ENCODE measurements at regions not wholly inside any gene's neighbourhood (a gene's known extent, or its start where the extent isn't known, plus 50 kb on each side); places are given as distances from the start of the nearest gene placed in this dataset.

DNA sequence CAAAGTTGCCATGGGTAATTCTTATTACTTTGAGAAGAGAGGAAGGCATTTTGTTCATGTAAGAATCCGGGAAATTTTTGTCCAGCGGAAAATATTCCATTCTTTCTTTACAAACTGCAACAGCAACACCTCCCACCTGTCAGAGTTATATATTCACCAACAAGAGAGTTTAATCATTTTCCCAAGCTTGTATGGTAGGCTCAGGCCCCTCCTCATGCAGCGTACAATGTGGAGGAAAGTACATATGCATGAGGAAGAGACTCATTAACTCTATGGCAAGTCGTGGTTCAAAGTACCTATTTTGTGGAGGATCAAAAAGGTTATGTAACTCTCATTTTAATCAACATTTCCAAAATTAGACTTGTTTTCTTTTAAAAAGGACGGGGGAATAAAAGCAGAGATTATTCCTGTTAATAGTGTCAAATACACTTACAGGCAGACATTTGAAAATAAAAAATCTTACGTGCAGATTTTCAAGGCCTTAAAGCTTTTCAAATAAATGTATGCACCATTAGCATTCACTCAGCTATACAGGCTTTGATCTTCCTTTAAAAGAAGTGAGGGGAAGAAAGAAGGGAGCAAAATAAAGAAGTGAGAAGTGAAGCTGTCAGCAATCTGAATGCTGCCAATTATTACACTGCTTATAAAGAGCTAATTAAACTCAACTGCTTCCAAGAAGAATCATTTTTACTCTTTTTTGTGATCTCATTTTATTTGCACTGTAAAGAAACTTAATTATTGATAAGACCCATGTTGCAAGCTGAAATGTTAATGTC is 204.8 kb downstream of the FAT4 start:
- Histone ChIP-seq H3F3A (ENCODE audit: insufficient read depth) (no peaks in the 10 kb centered on the region), H3K27ac (no peak overlapping the region), H3K4me3 (no peak overlapping the region), H3K9ac (no peak overlapping the region), H3K36me3 (ENCODE audit: low read depth) (no peaks in the 10 kb centered on the region), H3K4me2 (ENCODE audit: unreplicated experiment) (no peak overlapping the region), H3K9me2 (ENCODE audit: insufficient read depth) (no peaks in the 10 kb centered on the region), H4K20me1 (ENCODE audit: insufficient read depth) (no peaks in the 10 kb centered on the region), H2AFZ (0 out of 2 replicates have a peak overlapping the region, but pooled peaks have one; percentile 3), H3K9me3 (ENCODE audit: low read depth) (no peaks in the 10 kb centered on the region), H3K4me1 (ENCODE audit: insufficient read depth) (no peaks in the 10 kb centered on the region), H3K27me3 (replicated peaks; ENCODE audit: insufficient read depth) (no peaks in the 10 kb centered on the region), H3K79me2 (ENCODE audit: insufficient read depth) (no peaks in the 10 kb centered on the region)
- in situ Hi-C loops (cut with MboI), result no loop called here
- no peak for TF ChIP-seq EZH2 (IDR thresholded peaks at IDR 0.05; ENCODE audit: insufficient read depth, poor library complexity, severe bottlenecking)
- no peak for TF ChIP-seq EZH2phosphoT487 (IDR thresholded peaks at IDR 0.05; ENCODE audit: insufficient read depth, low read depth)
- no peak for DNase-seq
- 81 to 82% methylated on average over 6 of the region's 6 CpGs for WGBS, 2 experiments (ENCODE audit: low coverage in 1 of 2, low lambda C conversion rate in 2 of 2, missing lambda C conversion rate in 2 of 2)

DNA sequence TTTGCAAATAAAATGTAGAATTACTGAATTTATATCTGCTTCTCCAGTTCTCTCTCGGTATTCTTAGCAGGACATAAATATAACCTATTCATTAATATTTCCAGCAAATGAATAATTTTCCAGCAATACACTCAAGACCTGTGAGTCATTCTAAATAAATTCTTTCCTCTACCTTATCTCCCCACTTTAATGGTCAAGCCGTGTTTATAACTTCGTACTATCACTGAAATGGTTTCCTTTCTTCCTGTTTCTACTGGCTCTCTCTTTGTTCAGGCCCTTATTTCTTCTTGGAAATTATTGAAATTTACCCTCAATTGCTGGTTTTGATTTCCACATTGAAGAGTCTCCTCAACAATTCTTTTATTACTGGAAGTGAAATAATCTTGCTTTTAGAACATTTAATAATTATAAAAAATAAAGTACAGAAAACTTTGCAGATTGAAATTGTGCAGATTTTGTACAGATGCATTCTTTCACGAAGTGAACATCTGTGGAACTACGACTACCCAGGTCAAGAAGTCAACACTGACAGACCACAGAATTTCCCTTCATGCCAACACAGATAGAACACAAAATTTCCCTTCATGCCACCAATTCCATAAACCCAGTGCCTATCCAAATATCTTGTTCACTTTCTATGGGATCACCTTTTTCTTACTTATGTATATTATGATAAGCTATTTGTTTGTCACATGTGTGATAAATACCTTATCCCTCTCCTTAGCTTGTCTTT is 205.7 kb downstream of the FAT4 start:
- no peaks in the 10 kb centered on the region for H3K36me3 ChIP-seq (ENCODE audit: low read depth)
- H3K27me3 ChIP-seq (replicated peaks; ENCODE audit: insufficient read depth), result no peaks in the 10 kb centered on the region
- in situ Hi-C loops (cut with MboI), result no loop called here
- DNase-seq, result no peak
- H3K4me3 ChIP-seq, result no peak overlapping the region
- no peaks in the 10 kb centered on the region for H3F3A ChIP-seq (ENCODE audit: insufficient read depth)
- H4K20me1 ChIP-seq (ENCODE audit: insufficient read depth), result no peaks in the 10 kb centered on the region
- H3K27ac ChIP-seq, result no peak overlapping the region
- 0 out of 2 replicates have a peak overlapping the region, but pooled peaks have one; percentile 3 for H2AFZ ChIP-seq
- no peaks in the 10 kb centered on the region for H3K9me2 ChIP-seq (ENCODE audit: insufficient read depth)
- no peaks in the 10 kb centered on the region for H3K79me2 ChIP-seq (ENCODE audit: insufficient read depth)
- 54 to 57% methylated on average over 5 of the region's 5 CpGs for WGBS, 2 experiments (ENCODE audit: low coverage in 1 of 2, low lambda C conversion rate in 2 of 2, missing lambda C conversion rate in 2 of 2)
- H3K9ac ChIP-seq, result no peak overlapping the region
- H3K4me1 ChIP-seq (ENCODE audit: insufficient read depth), result no peaks in the 10 kb centered on the region
- no peak overlapping the region for H3K4me2 ChIP-seq (ENCODE audit: unreplicated experiment)
- H3K9me3 ChIP-seq (ENCODE audit: low read depth), result no peaks in the 10 kb centered on the region
- TF ChIP-seq EZH2 (IDR thresholded peaks at IDR 0.05; ENCODE audit: insufficient read depth, poor library complexity, severe bottlenecking) (no peak), EZH2phosphoT487 (IDR thresholded peaks at IDR 0.05; ENCODE audit: insufficient read depth, low read depth) (no peak)

DNA sequence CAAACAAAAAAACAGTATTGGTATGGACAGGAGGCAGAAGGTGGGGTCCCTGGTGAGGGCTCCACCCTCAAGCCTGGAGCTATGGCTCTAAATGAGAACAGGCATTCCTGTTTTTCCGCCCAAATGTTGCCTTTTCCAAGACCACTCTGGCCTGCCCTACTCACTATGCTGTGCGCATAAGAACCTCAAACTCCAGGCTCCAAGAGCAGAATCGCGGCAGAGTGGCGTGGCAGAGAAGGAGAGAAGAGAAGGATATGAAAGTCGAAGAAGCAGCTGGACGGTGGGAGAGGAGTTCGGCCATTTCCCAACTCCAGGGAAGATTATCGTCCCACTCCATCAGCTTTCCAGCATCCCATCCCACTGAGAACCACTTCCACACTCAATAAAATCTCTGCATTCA is 207.8 kb downstream of the FAT4 start:
- Histone ChIP-seq H3K4me1 (ENCODE audit: insufficient read depth) (no peaks in the 10 kb centered on the region), H3K79me2 (ENCODE audit: insufficient read depth) (no peaks in the 10 kb centered on the region), H3K27ac (no peak overlapping the region), H3K36me3 (ENCODE audit: low read depth) (no peaks in the 10 kb centered on the region), H3K9me3 (ENCODE audit: low read depth) (no peaks in the 10 kb centered on the region), H3K9me2 (ENCODE audit: insufficient read depth) (no peaks in the 10 kb centered on the region), H3K27me3 (replicated peaks; ENCODE audit: insufficient read depth) (no peaks in the 10 kb centered on the region), H3K4me2 (ENCODE audit: unreplicated experiment) (no peak overlapping the region), H4K20me1 (ENCODE audit: insufficient read depth) (no peaks in the 10 kb centered on the region), H2AFZ (no peak overlapping the region), H3K9ac (no peak overlapping the region), H3F3A (ENCODE audit: insufficient read depth) (no peaks in the 10 kb centered on the region), H3K4me3 (no peak overlapping the region)
- 93 to 96% methylated on average over 9 of the region's 9 CpGs for WGBS, 2 experiments (ENCODE audit: low coverage in 1 of 2, low lambda C conversion rate in 2 of 2, missing lambda C conversion rate in 2 of 2)
- in situ Hi-C loops (cut with MboI), result no loop called here
- TF ChIP-seq EZH2 (IDR thresholded peaks at IDR 0.05; ENCODE audit: insufficient read depth, poor library complexity, severe bottlenecking) (no peak), EZH2phosphoT487 (IDR thresholded peaks at IDR 0.05; ENCODE audit: insufficient read depth, low read depth) (no peak)
- DNase-seq, result no peak

DNA sequence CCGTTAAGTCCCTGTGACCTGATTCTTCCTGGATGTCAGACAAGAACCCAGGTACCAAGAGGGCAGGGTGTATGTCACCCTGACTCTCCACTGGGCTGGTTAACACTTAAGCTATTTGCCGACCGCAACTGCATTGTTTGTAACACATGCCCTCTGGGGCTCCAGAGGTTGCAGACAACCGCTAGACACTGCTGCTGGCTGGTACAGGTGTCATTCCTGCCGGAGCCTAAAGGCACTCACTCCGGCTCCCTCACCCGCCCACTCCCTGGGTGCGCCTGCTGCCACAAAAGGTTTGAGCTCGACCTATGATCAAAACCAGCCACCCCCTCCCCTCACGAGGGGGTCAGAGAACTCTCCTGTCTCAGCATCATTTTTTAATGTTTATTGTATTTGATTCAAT is 208.2 kb downstream of the FAT4 start:
- Histone ChIP-seq H3K9me3 (ENCODE audit: low read depth) (no peaks in the 10 kb centered on the region), H3K9me2 (ENCODE audit: insufficient read depth) (no peaks in the 10 kb centered on the region), H3K9ac (no peak overlapping the region), H3F3A (ENCODE audit: insufficient read depth) (no peaks in the 10 kb centered on the region), H3K36me3 (ENCODE audit: low read depth) (no peaks in the 10 kb centered on the region), H3K4me3 (no peak overlapping the region), H3K27me3 (replicated peaks; ENCODE audit: insufficient read depth) (no peaks in the 10 kb centered on the region), H3K27ac (no peak overlapping the region), H3K4me1 (ENCODE audit: insufficient read depth) (no peaks in the 10 kb centered on the region), H4K20me1 (ENCODE audit: insufficient read depth) (no peaks in the 10 kb centered on the region), H3K79me2 (ENCODE audit: insufficient read depth) (no peaks in the 10 kb centered on the region), H3K4me2 (ENCODE audit: unreplicated experiment) (no peak overlapping the region), H2AFZ (no peak overlapping the region)
- WGBS, 2 experiments (ENCODE audit: low coverage in 1 of 2, low lambda C conversion rate in 2 of 2, missing lambda C conversion rate in 2 of 2), result 88 to 93% methylated on average over 10 of the region's 10 CpGs
- no peak for TF ChIP-seq EZH2 (IDR thresholded peaks at IDR 0.05; ENCODE audit: insufficient read depth, poor library complexity, severe bottlenecking)
- in situ Hi-C loops (cut with MboI), result no loop called here
- no peak for DNase-seq

Data from GM23248 (cell line).